Astrocyte (in vitro differentiated cells and primary cell): ENCODE measurements at regions not wholly inside any gene's neighbourhood (a gene's known extent, or its start where the extent isn't known, plus 50 kb on each side); places are given as distances from the start of the nearest gene placed in this dataset.

ENCODE experiments used
- EZH2 ChIP-seq: IDR thresholded peaks from 2 replicates; pipeline ENCODE4 v1.6.1; 2012; ENCODE audit warnings: mild to moderate bottlenecking, low read length, inconsistent platforms; ENCODE audit not compliant: insufficient read depth
- TF ChIP-seq, protein P1 (sequence below): IDR thresholded peaks from 2 replicates; pipeline ENCODE4 v1.5.1; 2011; ENCODE audit warnings: low read depth, mild to moderate bottlenecking, inconsistent platforms, low read length, moderate library complexity; ENCODE audit not compliant: insufficient read depth

DNA sequence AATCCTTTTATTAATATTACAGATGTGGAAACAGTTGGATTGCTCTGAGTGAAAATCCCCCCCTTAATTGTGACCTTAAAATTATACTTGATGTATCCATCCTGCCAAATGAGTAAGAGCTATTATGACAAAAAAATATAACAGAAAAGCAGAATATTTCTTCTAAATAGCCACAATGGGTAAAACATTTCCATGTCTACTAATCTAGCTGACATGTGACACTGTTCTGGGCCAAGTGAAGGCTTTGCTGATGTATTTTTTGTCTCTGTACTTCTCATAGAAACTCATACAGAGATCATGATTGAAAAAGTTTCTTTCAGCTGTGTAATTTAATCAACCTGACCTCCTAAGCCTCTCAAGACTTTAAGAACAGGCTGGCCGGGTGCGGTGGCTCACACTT lies 569.1 kb upstream of the ZFP42 start:
- no peak for TF ChIP-seq EZH2
- TF ChIP-seq, protein P1, sequence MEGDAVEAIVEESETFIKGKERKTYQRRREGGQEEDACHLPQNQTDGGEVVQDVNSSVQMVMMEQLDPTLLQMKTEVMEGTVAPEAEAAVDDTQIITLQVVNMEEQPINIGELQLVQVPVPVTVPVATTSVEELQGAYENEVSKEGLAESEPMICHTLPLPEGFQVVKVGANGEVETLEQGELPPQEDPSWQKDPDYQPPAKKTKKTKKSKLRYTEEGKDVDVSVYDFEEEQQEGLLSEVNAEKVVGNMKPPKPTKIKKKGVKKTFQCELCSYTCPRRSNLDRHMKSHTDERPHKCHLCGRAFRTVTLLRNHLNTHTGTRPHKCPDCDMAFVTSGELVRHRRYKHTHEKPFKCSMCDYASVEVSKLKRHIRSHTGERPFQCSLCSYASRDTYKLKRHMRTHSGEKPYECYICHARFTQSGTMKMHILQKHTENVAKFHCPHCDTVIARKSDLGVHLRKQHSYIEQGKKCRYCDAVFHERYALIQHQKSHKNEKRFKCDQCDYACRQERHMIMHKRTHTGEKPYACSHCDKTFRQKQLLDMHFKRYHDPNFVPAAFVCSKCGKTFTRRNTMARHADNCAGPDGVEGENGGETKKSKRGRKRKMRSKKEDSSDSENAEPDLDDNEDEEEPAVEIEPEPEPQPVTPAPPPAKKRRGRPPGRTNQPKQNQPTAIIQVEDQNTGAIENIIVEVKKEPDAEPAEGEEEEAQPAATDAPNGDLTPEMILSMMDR, result no peak
